ENCODE measurements at regions not wholly inside any gene's neighbourhood (a gene's known extent, or its start where the extent isn't known, plus 50 kb on each side); places are given as distances from the start of the nearest gene placed in this dataset.

- Histone ChIP-seq H3K4me1 (ENCODE audit: control insufficient read depth in 2 of 2, insufficient read depth in 2 of 2, low read length in 2 of 2) (no peaks in the 10 kb centered on the region), H3K4me3 (ENCODE audit: low read length in 2 of 2) (no peak overlapping the region), H3K27me3 (ENCODE audit: control insufficient read depth in 2 of 2, insufficient read depth in 1 of 2, low read length in 1 of 2) (no peaks in the 10 kb centered on the region), H3K27ac (ENCODE audit: low read depth in 1 of 2, low read length in 1 of 2) (no peak overlapping the region), H3K9me3 (ENCODE audit: control insufficient read depth in 2 of 2, insufficient read depth in 1 of 2, low read length in 1 of 2) (no peaks in the 10 kb centered on the region), H3K36me3 (ENCODE audit: control insufficient read depth in 2 of 2, insufficient read depth in 2 of 2, low read length in 1 of 2) (no peaks in the 10 kb centered on the region)
- 89% methylated on average over 2 of the region's 2 CpGs for WGBS
- DNase-seq (ENCODE audit: low read depth in 6 of 9, low spot score in 9 of 9), result no peak
Measured at GRCh38 chr2:4533806-4534205, 830.4 kb downstream of the DCDC2C start.

GRCh38 chr2:4539121-4539520 lies 835.7 kb downstream of the DCDC2C start:
- Histone ChIP-seq H3K27me3 (ENCODE audit: control insufficient read depth in 2 of 2, insufficient read depth in 1 of 2, low read length in 1 of 2) (no peaks in the 10 kb centered on the region), H3K36me3 (ENCODE audit: control insufficient read depth in 2 of 2, insufficient read depth in 2 of 2, low read length in 1 of 2) (no peaks in the 10 kb centered on the region), H3K4me3 (ENCODE audit: low read length in 2 of 2) (no peak overlapping the region), H3K9me3 (ENCODE audit: control insufficient read depth in 2 of 2, insufficient read depth in 1 of 2, low read length in 1 of 2) (no peaks in the 10 kb centered on the region), H3K4me1 (ENCODE audit: control insufficient read depth in 2 of 2, insufficient read depth in 2 of 2, low read length in 2 of 2) (no peaks in the 10 kb centered on the region), H3K27ac (ENCODE audit: low read depth in 1 of 2, low read length in 1 of 2) (no peak overlapping the region)
- 95% methylated on average over 9 of the region's 9 CpGs for WGBS
- DNase-seq (ENCODE audit: low read depth in 6 of 9, low spot score in 9 of 9), result no peak

GRCh38 chr2:4549666-4550210 lies 846.4 kb downstream of the DCDC2C start:
- WGBS, result 89% methylated on average over 8 of the region's 8 CpGs
- H3K27ac ChIP-seq (ENCODE audit: low read depth in 1 of 2, low read length in 1 of 2), result no peak overlapping the region
- H3K4me1 ChIP-seq (ENCODE audit: control insufficient read depth in 2 of 2, insufficient read depth in 2 of 2, low read length in 2 of 2), result no peaks in the 10 kb centered on the region
- H3K9me3 ChIP-seq (ENCODE audit: control insufficient read depth in 2 of 2, insufficient read depth in 1 of 2, low read length in 1 of 2), result no peaks in the 10 kb centered on the region
- H3K27me3 ChIP-seq (ENCODE audit: control insufficient read depth in 2 of 2, insufficient read depth in 1 of 2, low read length in 1 of 2), result no peaks in the 10 kb centered on the region
- H3K4me3 ChIP-seq (ENCODE audit: low read length in 2 of 2), result no peak overlapping the region
- DNase-seq (ENCODE audit: low read depth in 6 of 9, low spot score in 9 of 9), result no peak
- no peaks in the 10 kb centered on the region for H3K36me3 ChIP-seq (ENCODE audit: control insufficient read depth in 2 of 2, insufficient read depth in 2 of 2, low read length in 1 of 2)

DNA sequence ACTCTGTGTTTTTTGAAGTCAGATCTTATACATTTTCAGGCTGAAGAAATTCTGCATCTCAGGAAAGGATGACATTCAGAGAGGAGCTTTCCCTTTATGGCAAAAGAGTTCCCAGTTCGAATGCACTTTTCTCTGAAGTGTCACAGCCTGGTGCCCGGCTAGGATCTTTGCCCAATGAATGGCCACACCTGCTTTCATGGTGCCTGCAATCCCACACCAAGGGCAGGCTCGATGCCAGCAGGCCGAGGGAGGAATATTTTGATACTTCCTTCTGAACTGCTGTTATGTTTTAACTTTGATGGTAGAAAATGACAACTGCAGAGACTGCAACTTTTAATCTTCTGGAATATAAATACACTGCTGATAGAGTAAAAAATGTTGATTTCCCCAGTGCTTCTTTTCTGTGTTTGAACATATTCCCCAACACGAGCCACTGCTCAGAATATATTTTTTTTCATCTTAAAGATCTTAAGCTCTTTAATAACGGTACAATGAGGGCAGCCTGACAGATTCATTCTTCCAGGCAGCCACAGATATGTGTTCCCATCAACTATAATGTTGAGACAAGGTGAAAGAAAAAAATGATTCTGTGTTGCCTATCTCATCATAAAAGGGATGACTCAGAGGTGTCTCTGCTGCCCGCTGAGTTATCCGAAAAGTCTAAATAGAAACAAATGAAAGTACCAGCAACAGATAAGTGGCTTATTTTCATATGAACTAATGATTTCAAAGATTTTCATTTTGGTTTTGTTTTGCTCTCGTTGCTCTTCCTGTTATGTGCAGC lies 848.5 kb downstream of the DCDC2C start:
- H3K36me3 ChIP-seq (ENCODE audit: control insufficient read depth in 2 of 2, insufficient read depth in 2 of 2, low read length in 1 of 2), result no peaks in the 10 kb centered on the region
- no peak for DNase-seq (ENCODE audit: low read depth in 6 of 9, low spot score in 9 of 9)
- H3K4me3 ChIP-seq (ENCODE audit: low read length in 2 of 2), result no peak overlapping the region
- 83% methylated on average over 9 of the region's 9 CpGs for WGBS
- no peak overlapping the region for H3K27ac ChIP-seq (ENCODE audit: low read depth in 1 of 2, low read length in 1 of 2)
- H3K9me3 ChIP-seq (ENCODE audit: control insufficient read depth in 2 of 2, insufficient read depth in 1 of 2, low read length in 1 of 2), result no peaks in the 10 kb centered on the region
- H3K4me1 ChIP-seq (ENCODE audit: control insufficient read depth in 2 of 2, insufficient read depth in 2 of 2, low read length in 2 of 2), result no peaks in the 10 kb centered on the region
- H3K27me3 ChIP-seq (ENCODE audit: control insufficient read depth in 2 of 2, insufficient read depth in 1 of 2, low read length in 1 of 2), result no peaks in the 10 kb centered on the region

DNA sequence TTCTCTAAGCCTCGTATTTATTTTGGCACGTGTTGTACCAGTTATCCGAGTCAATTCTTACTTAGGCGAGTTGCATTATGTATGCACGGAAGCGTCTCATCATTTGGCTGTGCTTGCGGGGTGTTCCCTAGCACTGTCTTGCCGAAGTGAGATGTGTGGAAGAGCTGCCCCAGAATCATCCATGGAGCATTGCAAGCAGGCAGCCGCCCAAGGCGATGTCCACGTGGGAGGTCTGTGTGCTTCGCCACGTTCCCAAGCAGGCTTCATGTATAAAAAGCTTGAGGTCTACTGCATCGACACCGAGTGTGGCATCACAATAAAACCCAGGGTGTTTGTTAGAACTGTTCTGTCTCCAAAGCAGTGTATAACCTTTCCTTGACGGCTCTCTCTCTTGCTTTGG lies 849.9 kb downstream of the DCDC2C start:
- DNase-seq (ENCODE audit: low read depth in 6 of 9, low spot score in 9 of 9), result peak in 1 of 9 donors; percentile 0
- no peaks in the 10 kb centered on the region for H3K9me3 ChIP-seq (ENCODE audit: control insufficient read depth in 2 of 2, insufficient read depth in 1 of 2, low read length in 1 of 2)
- no peak overlapping the region for H3K4me3 ChIP-seq (ENCODE audit: low read length in 2 of 2)
- H3K36me3 ChIP-seq (ENCODE audit: control insufficient read depth in 2 of 2, insufficient read depth in 2 of 2, low read length in 1 of 2), result no peaks in the 10 kb centered on the region
- WGBS, result 91% methylated on average over 16 of the region's 16 CpGs
- H3K27ac ChIP-seq (ENCODE audit: low read depth in 1 of 2, low read length in 1 of 2), result no peak overlapping the region
- H3K4me1 ChIP-seq (ENCODE audit: control insufficient read depth in 2 of 2, insufficient read depth in 2 of 2, low read length in 2 of 2), result no peaks in the 10 kb centered on the region
- H3K27me3 ChIP-seq (ENCODE audit: control insufficient read depth in 2 of 2, insufficient read depth in 1 of 2, low read length in 1 of 2), result no peaks in the 10 kb centered on the region

GRCh38 chr2:4556135-4556896 lies 852.9 kb downstream of the DCDC2C start:
- 83% methylated on average over 9 of the region's 9 CpGs for WGBS
- no peak for DNase-seq (ENCODE audit: low read depth in 6 of 9, low spot score in 9 of 9)
- H3K4me1 ChIP-seq (ENCODE audit: control insufficient read depth in 2 of 2, insufficient read depth in 2 of 2, low read length in 2 of 2), result no peaks in the 10 kb centered on the region
- H3K27ac ChIP-seq (ENCODE audit: low read depth in 1 of 2, low read length in 1 of 2), result no peak overlapping the region
- H3K36me3 ChIP-seq (ENCODE audit: control insufficient read depth in 2 of 2, insufficient read depth in 2 of 2, low read length in 1 of 2), result no peaks in the 10 kb centered on the region
- H3K27me3 ChIP-seq (ENCODE audit: control insufficient read depth in 2 of 2, insufficient read depth in 1 of 2, low read length in 1 of 2), result no peaks in the 10 kb centered on the region
- no peak overlapping the region for H3K4me3 ChIP-seq (ENCODE audit: low read length in 2 of 2)
- H3K9me3 ChIP-seq (ENCODE audit: control insufficient read depth in 2 of 2, insufficient read depth in 1 of 2, low read length in 1 of 2), result no peaks in the 10 kb centered on the region

GRCh38 chr2:4561196-4561595 lies 857.8 kb downstream of the DCDC2C start:
- no peak for DNase-seq (ENCODE audit: low read depth in 6 of 9, low spot score in 9 of 9)
- no peaks in the 10 kb centered on the region for H3K36me3 ChIP-seq (ENCODE audit: control insufficient read depth in 2 of 2, insufficient read depth in 2 of 2, low read length in 1 of 2)

GRCh38 chr2:4576075-4576474 lies 872.7 kb downstream of the DCDC2C start:
- no peak for DNase-seq (ENCODE audit: low read depth in 6 of 9, low spot score in 9 of 9)
- Histone ChIP-seq H3K4me1 (ENCODE audit: control insufficient read depth in 2 of 2, insufficient read depth in 2 of 2, low read length in 2 of 2) (no peaks in the 10 kb centered on the region), H3K36me3 (ENCODE audit: control insufficient read depth in 2 of 2, insufficient read depth in 2 of 2, low read length in 1 of 2) (no peaks in the 10 kb centered on the region), H3K27me3 (ENCODE audit: control insufficient read depth in 2 of 2, insufficient read depth in 1 of 2, low read length in 1 of 2) (no peaks in the 10 kb centered on the region), H3K4me3 (ENCODE audit: low read length in 2 of 2) (no peak overlapping the region), H3K9me3 (ENCODE audit: control insufficient read depth in 2 of 2, insufficient read depth in 1 of 2, low read length in 1 of 2) (peaks cover 0 to 1% of the 10 kb centered on the region in 2 donors), H3K27ac (ENCODE audit: low read depth in 1 of 2, low read length in 1 of 2) (no peak overlapping the region)
- 72% methylated on average over 1 of the region's 1 CpG for WGBS

More at GRCh38 chr2:4561196-4561595, 857.8 kb downstream of the DCDC2C start:
- Histone ChIP-seq H3K27me3 (ENCODE audit: control insufficient read depth in 2 of 2, insufficient read depth in 1 of 2, low read length in 1 of 2) (no peaks in the 10 kb centered on the region), H3K27ac (ENCODE audit: low read depth in 1 of 2, low read length in 1 of 2) (no peak overlapping the region), H3K9me3 (ENCODE audit: control insufficient read depth in 2 of 2, insufficient read depth in 1 of 2, low read length in 1 of 2) (no peaks in the 10 kb centered on the region), H3K4me3 (ENCODE audit: low read length in 2 of 2) (no peak overlapping the region), H3K4me1 (ENCODE audit: control insufficient read depth in 2 of 2, insufficient read depth in 2 of 2, low read length in 2 of 2) (no peaks in the 10 kb centered on the region)

GRCh38 chr2:4579977-4580376 lies 876.6 kb downstream of the DCDC2C start:
- Histone ChIP-seq H3K27me3 (ENCODE audit: control insufficient read depth in 2 of 2, insufficient read depth in 1 of 2, low read length in 1 of 2) (no peaks in the 10 kb centered on the region), H3K27ac (ENCODE audit: low read depth in 1 of 2, low read length in 1 of 2) (no peak overlapping the region), H3K36me3 (ENCODE audit: control insufficient read depth in 2 of 2, insufficient read depth in 2 of 2, low read length in 1 of 2) (no peaks in the 10 kb centered on the region), H3K4me3 (ENCODE audit: low read length in 2 of 2) (no peak overlapping the region), H3K4me1 (ENCODE audit: control insufficient read depth in 2 of 2, insufficient read depth in 2 of 2, low read length in 2 of 2) (no peaks in the 10 kb centered on the region), H3K9me3 (ENCODE audit: control insufficient read depth in 2 of 2, insufficient read depth in 1 of 2, low read length in 1 of 2) (no peaks in the 10 kb centered on the region)
- 86% methylated on average over 3 of the region's 3 CpGs for WGBS
- no peak for DNase-seq (ENCODE audit: low read depth in 6 of 9, low spot score in 9 of 9)
